ENCODE measurements at regions not wholly inside any gene's neighbourhood (a gene's known extent, or its start where the extent isn't known, plus 50 kb on each side); places are given as distances from the start of the nearest gene placed in this dataset.

- no peak for DNase-seq (ENCODE audit: low read depth, low spot score)
- Histone ChIP-seq H3K4me3 (replicated peaks in 1 of 3; ENCODE audit: insufficient read depth in 1 of 3, low read depth in 1 of 3, low read length in 3 of 3) (no peak overlapping the region), H3K79me2 (ENCODE audit: control insufficient read depth, insufficient read depth, low read length) (no peaks in the 10 kb centered on the region), H2AFZ (ENCODE audit: low read depth, low read length) (no peak overlapping the region), H3K27ac (ENCODE audit: insufficient read depth, low read depth, low read length) (no peak overlapping the region), H3K9ac (replicated peaks; ENCODE audit: extremely low read depth, insufficient read depth, low read length) (no peak overlapping the region), H4K20me1 (replicated peaks; ENCODE audit: control insufficient read depth, extremely low read depth, insufficient read depth, low read length) (no peaks in the 10 kb centered on the region), H3K9me1 (replicated peaks; ENCODE audit: control insufficient read depth, extremely low read depth, insufficient read depth, low read length) (no peaks in the 10 kb centered on the region), H3K27me3 (ENCODE audit: control insufficient read depth in 2 of 2, insufficient read depth in 2 of 2, low read length in 2 of 2) (no peaks in the 10 kb centered on the region), H3K4me1 (ENCODE audit: control insufficient read depth, extremely low read depth, insufficient read depth, low read length) (no peaks in the 10 kb centered on the region), H3K9me3 (replicated peaks; ENCODE audit: control insufficient read depth, insufficient read depth, low read length) (peaks cover 2% of the 10 kb centered on the region), H3K4me2 (ENCODE audit: insufficient read depth, low read length) (no peak overlapping the region), H3K36me3 (ENCODE audit: control insufficient read depth in 2 of 2, extremely low read depth in 1 of 2, insufficient read depth in 2 of 2, low read length in 2 of 2) (no peaks in the 10 kb centered on the region)
- TF ChIP-seq, protein P1, sequence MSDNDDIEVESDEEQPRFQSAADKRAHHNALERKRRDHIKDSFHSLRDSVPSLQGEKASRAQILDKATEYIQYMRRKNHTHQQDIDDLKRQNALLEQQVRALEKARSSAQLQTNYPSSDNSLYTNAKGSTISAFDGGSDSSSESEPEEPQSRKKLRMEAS (IDR thresholded peaks at IDR 0.05; ENCODE audit: insufficient read depth, insufficient read length) = no peak
- no peak for TF ChIP-seq POLR2A (IDR thresholded peaks at IDR 0.05; ENCODE audit: low read depth, low read length)
- no peak for TF ChIP-seq EZH2 (IDR thresholded peaks at IDR 0.05; ENCODE audit: borderline replicate concordance, low read depth, low read length, severe bottlenecking)
- TF ChIP-seq POLR2AphosphoS5 (IDR thresholded peaks at IDR 0.05; ENCODE audit: insufficient read depth, low read depth, low read length) = no peak
- TF ChIP-seq JUN (IDR thresholded peaks at IDR 0.05; ENCODE audit: borderline replicate concordance, insufficient read depth, insufficient read length, low read depth) = no peak
- no peak for TF ChIP-seq FOS (IDR thresholded peaks at IDR 0.05; ENCODE audit: borderline replicate concordance, insufficient read depth, low read length)
- TF ChIP-seq, protein P2, sequence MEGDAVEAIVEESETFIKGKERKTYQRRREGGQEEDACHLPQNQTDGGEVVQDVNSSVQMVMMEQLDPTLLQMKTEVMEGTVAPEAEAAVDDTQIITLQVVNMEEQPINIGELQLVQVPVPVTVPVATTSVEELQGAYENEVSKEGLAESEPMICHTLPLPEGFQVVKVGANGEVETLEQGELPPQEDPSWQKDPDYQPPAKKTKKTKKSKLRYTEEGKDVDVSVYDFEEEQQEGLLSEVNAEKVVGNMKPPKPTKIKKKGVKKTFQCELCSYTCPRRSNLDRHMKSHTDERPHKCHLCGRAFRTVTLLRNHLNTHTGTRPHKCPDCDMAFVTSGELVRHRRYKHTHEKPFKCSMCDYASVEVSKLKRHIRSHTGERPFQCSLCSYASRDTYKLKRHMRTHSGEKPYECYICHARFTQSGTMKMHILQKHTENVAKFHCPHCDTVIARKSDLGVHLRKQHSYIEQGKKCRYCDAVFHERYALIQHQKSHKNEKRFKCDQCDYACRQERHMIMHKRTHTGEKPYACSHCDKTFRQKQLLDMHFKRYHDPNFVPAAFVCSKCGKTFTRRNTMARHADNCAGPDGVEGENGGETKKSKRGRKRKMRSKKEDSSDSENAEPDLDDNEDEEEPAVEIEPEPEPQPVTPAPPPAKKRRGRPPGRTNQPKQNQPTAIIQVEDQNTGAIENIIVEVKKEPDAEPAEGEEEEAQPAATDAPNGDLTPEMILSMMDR (IDR thresholded peaks at IDR 0.05; ENCODE audit: extremely low read depth in 1 of 2, insufficient read depth in 1 of 2, low read depth in 1 of 2, low read length in 2 of 2) = no peak
- TF ChIP-seq GATA2 (IDR thresholded peaks at IDR 0.05; ENCODE audit: insufficient read depth, insufficient read length, low read depth, low read length) = no peak
- TF ChIP-seq MYC (IDR thresholded peaks at IDR 0.05; ENCODE audit: low read depth, low read length) = no peak
- ChIA-PET POLR2A (no interaction called here), CTCF (no interaction called here)
- no peak for FAIRE-seq
- dilution Hi-C loops (cut with MboI; ENCODE audit: extremely low pct_ligation_motif_present, low sequenced_read_pairs) (no loop called here), intact Hi-C loops (cut with micrococcal nuclease) (no loop called here)
- BruUV-seq (replicated peaks) = no TSS peak
These were observed 496.2 kb downstream of the SATB2 start for GRCh38 chr2:198961547-198961946.
